NT2/D1 (cell line): ENCODE measurements at regions not wholly inside any gene's neighbourhood (a gene's known extent, or its start where the extent isn't known, plus 50 kb on each side); places are given as distances from the start of the nearest gene placed in this dataset.

ENCODE experiments used
- SUZ12 ChIP-seq: IDR thresholded peaks from 2 replicates; pipeline ENCODE4 v1.6.1; 2011; ENCODE audit not compliant: insufficient read length, insufficient read depth; ENCODE audit errors: extremely low read depth
- YY1 ChIP-seq: IDR thresholded peaks from 2 replicates; pipeline ENCODE4 v1.6.1; 2011; ENCODE audit not compliant: insufficient read length, insufficient read depth
- ZNF274 ChIP-seq: IDR thresholded peaks from 2 replicates; pipeline ENCODE4 v1.6.1; 2011; ENCODE audit warnings: mild to moderate bottlenecking, low read depth, low read length

GRCh38 chr3:147775816-147776530 lies 366.8 kb downstream of the ZIC1 start:
- TF ChIP-seq ZNF274, result no peak
- no peak for TF ChIP-seq YY1
- no peak for TF ChIP-seq SUZ12
